ENCODE measurements at regions not wholly inside any gene's neighbourhood (a gene's known extent, or its start where the extent isn't known, plus 50 kb on each side); places are given as distances from the start of the nearest gene placed in this dataset.
"Not testable (repeated sequence)": the region's sequence is repeated elsewhere in the genome, so short reads cannot be mapped to it uniquely, and the experiment has no call there.

GRCh38 chr4:3936184-3936583 lies 170.0 kb downstream of the ADRA2C start:
- Histone ChIP-seq H3K36me3 (no peaks in the 10 kb centered on the region), H3K4me1 (no peaks in the 10 kb centered on the region), H3K27ac (no peak overlapping the region), H3K9ac (ENCODE audit: low read depth in 2 of 2, low read length in 2 of 2) (no peak overlapping the region), H3K4me3 (no peak overlapping the region), H3K27me3 (no peaks in the 10 kb centered on the region), H3K9me3 (no peaks in the 10 kb centered on the region)
- intact Hi-C loops (cut with DNase I): no loop called here
- TF ChIP-seq CTCF (IDR thresholded peaks at IDR 0.05): no peak
- DNase-seq: no peak

- not testable (repeated sequence) for H3K4me1 ChIP-seq
Observed at GRCh38 chr4:3937849-3938562, 171.8 kb downstream of the ADRA2C start.

GRCh38 chr4:3938676-3939075 lies 172.5 kb downstream of the ADRA2C start:
- intact Hi-C loops (cut with DNase I); H3K4me3 ChIP-seq; H3K27ac ChIP-seq; H3K9me3 ChIP-seq; H3K27me3 ChIP-seq; H3K9ac ChIP-seq (ENCODE audit: low read depth in 2 of 2, low read length in 2 of 2); H3K4me1 ChIP-seq; H3K36me3 ChIP-seq: not testable (repeated sequence)
- peak; percentile 49 for DNase-seq

More at GRCh38 chr4:3937849-3938562, 171.8 kb downstream of the ADRA2C start:
- H3K9ac ChIP-seq (ENCODE audit: low read depth in 2 of 2, low read length in 2 of 2); H3K27ac ChIP-seq; H3K36me3 ChIP-seq; intact Hi-C loops (cut with DNase I); DNase-seq; H3K4me3 ChIP-seq; H3K9me3 ChIP-seq; H3K27me3 ChIP-seq: not testable (repeated sequence)

- H3K9ac ChIP-seq (ENCODE audit: low read depth in 2 of 2, low read length in 2 of 2); intact Hi-C loops (cut with DNase I); H3K27ac ChIP-seq: not testable (repeated sequence)
Observed at GRCh38 chr4:3939954-3940591, 173.9 kb downstream of the ADRA2C start.

GRCh38 chr4:3941735-3942522 lies 175.7 kb downstream of the ADRA2C start:
- H3K36me3 ChIP-seq; H3K27ac ChIP-seq; H3K4me3 ChIP-seq; H3K9me3 ChIP-seq; DNase-seq; intact Hi-C loops (cut with DNase I); H3K27me3 ChIP-seq; H3K4me1 ChIP-seq; H3K9ac ChIP-seq (ENCODE audit: low read depth in 2 of 2, low read length in 2 of 2): not testable (repeated sequence)

More at GRCh38 chr4:3939954-3940591, 173.9 kb downstream of the ADRA2C start:
- H3K4me1 ChIP-seq, H3K9me3 ChIP-seq, H3K27me3 ChIP-seq, H3K36me3 ChIP-seq, DNase-seq, H3K4me3 ChIP-seq: not testable (repeated sequence)

- intact Hi-C loops (cut with DNase I); H3K9me3 ChIP-seq; H3K9ac ChIP-seq (ENCODE audit: low read depth in 2 of 2, low read length in 2 of 2); H3K27me3 ChIP-seq; H3K4me3 ChIP-seq; H3K27ac ChIP-seq; H3K36me3 ChIP-seq; H3K4me1 ChIP-seq: not testable (repeated sequence)
- peak; percentile 77 for DNase-seq
- peak; percentile 53 for TF ChIP-seq CTCF (IDR thresholded peaks at IDR 0.05)
Observed at GRCh38 chr4:3942569-3942971, 176.4 kb downstream of the ADRA2C start.

- H3K4me3 ChIP-seq; H3K27ac ChIP-seq; H3K9me3 ChIP-seq; DNase-seq; intact Hi-C loops (cut with DNase I); H3K27me3 ChIP-seq; H3K4me1 ChIP-seq; H3K9ac ChIP-seq (ENCODE audit: low read depth in 2 of 2, low read length in 2 of 2); H3K36me3 ChIP-seq: not testable (repeated sequence)
Observed at GRCh38 chr4:3943051-3943450, 176.9 kb downstream of the ADRA2C start.

Measured in colonic mucosa (tissue), 4 donors.